Sigmoid colon (tissue), 4 donors: ENCODE measurements at regions not wholly inside any gene's neighbourhood (a gene's known extent, or its start where the extent isn't known, plus 50 kb on each side); places are given as distances from the start of the nearest gene placed in this dataset.

Source experiments
- CTCF ChIP-seq, 4 experiments: fragments of 450-650 bp in 3 of 4; fragments of 200-600 bp in 1 of 4; IDR thresholded peaks; one replicate each; pipeline ENCODE4 v1.5.1; 2016 to 2019; ENCODE audit warnings: antibody characterized with exemption in 4 of 4, mild to moderate bottlenecking in 3 of 4, moderate library complexity in 2 of 4
- EP300 ChIP-seq, 4 donors: sonication (generic); formaldehyde crosslinking; IDR thresholded peaks; one replicate each; pipeline ENCODE4 v1.6.1; 2017; ENCODE audit warnings: antibody characterized with exemption in 4 of 4

GRCh38 chr15:47846876-47847275 lies 129.6 kb downstream of the SEMA6D start:
- no peak for TF ChIP-seq CTCF (IDR thresholded peaks at IDR 0.05)
- no peak for TF ChIP-seq EP300 (IDR thresholded peaks at IDR 0.05)
